BE2C (cell line): ENCODE measurements at regions not wholly inside any gene's neighbourhood (a gene's known extent, or its start where the extent isn't known, plus 50 kb on each side); places are given as distances from the start of the nearest gene placed in this dataset.
"Not testable (repeated sequence)": the region's sequence is repeated elsewhere in the genome, so short reads cannot be mapped to it uniquely, and the experiment has no call there.

ENCODE experiments used
- DNase-seq: peaks from one replicate; pipeline ENCODE4 v3.0.0-alpha.2; 2020
- H3K27me3 ChIP-seq: fragments of 250-450 bp; sonication (Bioruptor Pico); 2 replicates; pipeline ENCODE4 v1.5.1; 2020; ENCODE audit warnings: mild to moderate bottlenecking
- H3K36me3 ChIP-seq: fragments of 250-450 bp; sonication (Bioruptor Pico); 2 replicates; pipeline ENCODE4 v1.5.1; 2020; ENCODE audit warnings: mild to moderate bottlenecking
- H3K4me1 ChIP-seq: fragments of 250-450 bp; sonication (Bioruptor Pico); 2 replicates; pipeline ENCODE4 v1.5.1; 2020
- H3K4me3 ChIP-seq: 2 replicates; pipeline ENCODE4 v1.5.1; 2011; ENCODE audit warnings: low read depth, low read length
- H3K9me3 ChIP-seq: fragments of 250-450 bp; sonication (Bioruptor Pico); 2 replicates; pipeline ENCODE4 v1.5.1; 2020
- CTCF ChIP-seq: IDR thresholded peaks from 2 replicates; pipeline ENCODE4 v1.5.1; 2012; ENCODE audit warnings: mild to moderate bottlenecking, low read depth, low read length

GRCh38 chr2:187689372-187689771 is 135.1 kb upstream of the TFPI start:
- no peak for DNase-seq
- TF ChIP-seq CTCF: no peak
- Histone ChIP-seq H3K4me1 (no peaks in the 10 kb centered on the region), H3K36me3 (no peaks in the 10 kb centered on the region), H3K4me3 (no peak overlapping the region), H3K9me3 (no peaks in the 10 kb centered on the region), H3K27me3 (no peaks in the 10 kb centered on the region)

- DNase-seq: no peak
- Histone ChIP-seq H3K4me1 (no peaks in the 10 kb centered on the region), H3K36me3 (no peaks in the 10 kb centered on the region), H3K4me3 (no peak overlapping the region), H3K9me3 (no peaks in the 10 kb centered on the region), H3K27me3 (no peaks in the 10 kb centered on the region)
- no peak for TF ChIP-seq CTCF
Measured at GRCh38 chr2:187693923-187694322, 139.7 kb upstream of the TFPI start.

- H3K4me3 ChIP-seq, H3K9me3 ChIP-seq, H3K4me1 ChIP-seq, H3K27me3 ChIP-seq, H3K36me3 ChIP-seq, DNase-seq: not testable (repeated sequence)
Measured at GRCh38 chr2:187696644-187697043, 142.4 kb upstream of the TFPI start.

GRCh38 chr2:187698374-187699110 is 144.3 kb upstream of the TFPI start:
- H3K4me1 ChIP-seq: no peaks in the 10 kb centered on the region
- no peak for DNase-seq
- no peaks in the 10 kb centered on the region for H3K36me3 ChIP-seq
- H3K9me3 ChIP-seq: no peaks in the 10 kb centered on the region
- no peaks in the 10 kb centered on the region for H3K27me3 ChIP-seq
- H3K4me3 ChIP-seq: no peak overlapping the region
- no peak for TF ChIP-seq CTCF

GRCh38 chr2:187702157-187702556 is 147.9 kb upstream of the TFPI start:
- no peak overlapping the region for H3K4me3 ChIP-seq
- no peaks in the 10 kb centered on the region for H3K4me1 ChIP-seq
- H3K27me3 ChIP-seq: no peaks in the 10 kb centered on the region
- DNase-seq: no peak
- no peaks in the 10 kb centered on the region for H3K36me3 ChIP-seq
- TF ChIP-seq CTCF: no peak
- no peaks in the 10 kb centered on the region for H3K9me3 ChIP-seq

GRCh38 chr2:187708272-187708671 is 154.0 kb upstream of the TFPI start:
- Histone ChIP-seq H3K36me3 (no peaks in the 10 kb centered on the region), H3K9me3 (no peaks in the 10 kb centered on the region), H3K4me1 (no peaks in the 10 kb centered on the region), H3K27me3 (no peaks in the 10 kb centered on the region), H3K4me3 (no peak overlapping the region)
- no peak for DNase-seq
- TF ChIP-seq CTCF: no peak

- Histone ChIP-seq H3K4me1 (no peaks in the 10 kb centered on the region), H3K4me3 (no peak overlapping the region), H3K27me3 (no peaks in the 10 kb centered on the region), H3K36me3 (no peaks in the 10 kb centered on the region), H3K9me3 (no peaks in the 10 kb centered on the region)
- TF ChIP-seq CTCF: no peak
- DNase-seq: no peak
Measured at GRCh38 chr2:187709065-187709464, 154.8 kb upstream of the TFPI start.
